ENCODE measurements at regions not wholly inside any gene's neighbourhood (a gene's known extent, or its start where the extent isn't known, plus 50 kb on each side); places are given as distances from the start of the nearest gene placed in this dataset.
"Not testable (repeated sequence)": the region's sequence is repeated elsewhere in the genome, so short reads cannot be mapped to it uniquely, and the experiment has no call there.

- H3K36me3 ChIP-seq, result no peaks in the 10 kb centered on the region
- no peak for DNase-seq
- H3K27ac ChIP-seq, result no peak overlapping the region
- H3K9me3 ChIP-seq (ENCODE audit: severe bottlenecking), result no peaks in the 10 kb centered on the region
- no peak overlapping the region for H3K4me3 ChIP-seq (ENCODE audit: low read depth, low read length)
- TF ChIP-seq, protein P1, sequence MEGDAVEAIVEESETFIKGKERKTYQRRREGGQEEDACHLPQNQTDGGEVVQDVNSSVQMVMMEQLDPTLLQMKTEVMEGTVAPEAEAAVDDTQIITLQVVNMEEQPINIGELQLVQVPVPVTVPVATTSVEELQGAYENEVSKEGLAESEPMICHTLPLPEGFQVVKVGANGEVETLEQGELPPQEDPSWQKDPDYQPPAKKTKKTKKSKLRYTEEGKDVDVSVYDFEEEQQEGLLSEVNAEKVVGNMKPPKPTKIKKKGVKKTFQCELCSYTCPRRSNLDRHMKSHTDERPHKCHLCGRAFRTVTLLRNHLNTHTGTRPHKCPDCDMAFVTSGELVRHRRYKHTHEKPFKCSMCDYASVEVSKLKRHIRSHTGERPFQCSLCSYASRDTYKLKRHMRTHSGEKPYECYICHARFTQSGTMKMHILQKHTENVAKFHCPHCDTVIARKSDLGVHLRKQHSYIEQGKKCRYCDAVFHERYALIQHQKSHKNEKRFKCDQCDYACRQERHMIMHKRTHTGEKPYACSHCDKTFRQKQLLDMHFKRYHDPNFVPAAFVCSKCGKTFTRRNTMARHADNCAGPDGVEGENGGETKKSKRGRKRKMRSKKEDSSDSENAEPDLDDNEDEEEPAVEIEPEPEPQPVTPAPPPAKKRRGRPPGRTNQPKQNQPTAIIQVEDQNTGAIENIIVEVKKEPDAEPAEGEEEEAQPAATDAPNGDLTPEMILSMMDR (IDR thresholded peaks at IDR 0.05; ENCODE audit: low read depth, low read length), result no peak
- H3K27me3 ChIP-seq (ENCODE audit: insufficient read depth, low read depth, severe bottlenecking), result no peaks in the 10 kb centered on the region
Observed at GRCh38 chr14:48274826-48275225, 599.4 kb upstream of the MDGA2 start.

GRCh38 chr14:48267926-48268325, 592.5 kb upstream of the MDGA2 start:
- H3K27ac ChIP-seq; H3K4me3 ChIP-seq (ENCODE audit: low read depth, low read length); H3K27me3 ChIP-seq (ENCODE audit: insufficient read depth, low read depth, severe bottlenecking); DNase-seq; H3K9me3 ChIP-seq (ENCODE audit: severe bottlenecking); H3K36me3 ChIP-seq: not testable (repeated sequence)

DNA sequence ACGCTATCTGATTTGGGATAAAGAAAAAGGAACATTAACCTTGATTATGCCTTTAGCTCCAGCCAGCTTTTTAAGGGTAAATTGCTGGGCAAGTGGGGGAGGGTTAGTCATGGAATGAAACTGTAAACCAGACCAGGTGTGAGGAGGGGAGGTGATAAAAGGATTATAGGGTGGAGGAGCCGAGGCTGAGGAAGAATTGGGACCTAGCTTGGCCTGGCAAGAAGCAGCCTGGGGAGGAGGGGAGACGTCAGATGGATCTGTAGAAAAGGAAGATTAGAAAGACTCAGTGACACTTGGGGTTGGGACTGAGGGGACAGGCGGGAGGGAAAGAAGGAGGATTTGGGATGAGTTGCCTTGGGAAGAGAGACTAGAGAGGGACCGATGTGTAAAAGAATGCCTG, 590.8 kb upstream of the MDGA2 start:
- H3K27me3 ChIP-seq (ENCODE audit: insufficient read depth, low read depth, severe bottlenecking); H3K4me3 ChIP-seq (ENCODE audit: low read depth, low read length); H3K36me3 ChIP-seq; H3K27ac ChIP-seq; H3K9me3 ChIP-seq (ENCODE audit: severe bottlenecking): not testable (repeated sequence)
- DNase-seq, result peak; percentile 50

DNA sequence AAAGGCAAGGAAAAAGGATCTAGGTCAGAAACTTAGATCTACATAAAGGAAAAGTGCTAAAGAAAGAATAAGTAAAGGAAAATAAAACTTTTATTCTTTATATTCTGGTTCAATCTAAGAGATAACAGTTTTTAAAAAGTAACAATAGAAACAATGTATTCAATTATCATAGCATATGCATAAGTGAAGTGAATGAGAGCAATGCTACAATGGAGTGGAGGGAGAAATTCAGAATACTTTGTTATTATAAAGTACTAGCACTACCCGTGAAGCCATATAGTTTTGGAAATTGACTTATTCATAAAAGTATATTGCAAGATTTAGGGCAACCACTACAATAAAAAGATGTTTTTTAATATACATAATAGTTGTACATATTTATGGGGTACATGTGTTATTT, 586.0 kb upstream of the MDGA2 start:
- Histone ChIP-seq H3K36me3 (no peaks in the 10 kb centered on the region), H3K4me3 (ENCODE audit: low read depth, low read length) (no peak overlapping the region), H3K9me3 (ENCODE audit: severe bottlenecking) (no peaks in the 10 kb centered on the region), H3K27me3 (ENCODE audit: insufficient read depth, low read depth, severe bottlenecking) (no peaks in the 10 kb centered on the region), H3K27ac (no peak overlapping the region)
- TF ChIP-seq, protein P1 (IDR thresholded peaks at IDR 0.05; ENCODE audit: low read depth, low read length), result no peak
- no peak for DNase-seq

- H3K36me3 ChIP-seq; DNase-seq; H3K4me3 ChIP-seq (ENCODE audit: low read depth, low read length); H3K9me3 ChIP-seq (ENCODE audit: severe bottlenecking); H3K27ac ChIP-seq; H3K27me3 ChIP-seq (ENCODE audit: insufficient read depth, low read depth, severe bottlenecking): not testable (repeated sequence)
Observed at GRCh38 chr14:48260394-48261295, 585.2 kb upstream of the MDGA2 start.

GRCh38 chr14:48259876-48260275, 584.5 kb upstream of the MDGA2 start:
- not testable (repeated sequence) for H3K9me3 ChIP-seq (ENCODE audit: severe bottlenecking); H3K27ac ChIP-seq; DNase-seq; H3K27me3 ChIP-seq (ENCODE audit: insufficient read depth, low read depth, severe bottlenecking); H3K4me3 ChIP-seq (ENCODE audit: low read depth, low read length); H3K36me3 ChIP-seq

GRCh38 chr14:48259232-48259631, 583.8 kb upstream of the MDGA2 start:
- not testable (repeated sequence) for H3K27me3 ChIP-seq (ENCODE audit: insufficient read depth, low read depth, severe bottlenecking); DNase-seq; H3K36me3 ChIP-seq; H3K27ac ChIP-seq; H3K4me3 ChIP-seq (ENCODE audit: low read depth, low read length); H3K9me3 ChIP-seq (ENCODE audit: severe bottlenecking)

DNA sequence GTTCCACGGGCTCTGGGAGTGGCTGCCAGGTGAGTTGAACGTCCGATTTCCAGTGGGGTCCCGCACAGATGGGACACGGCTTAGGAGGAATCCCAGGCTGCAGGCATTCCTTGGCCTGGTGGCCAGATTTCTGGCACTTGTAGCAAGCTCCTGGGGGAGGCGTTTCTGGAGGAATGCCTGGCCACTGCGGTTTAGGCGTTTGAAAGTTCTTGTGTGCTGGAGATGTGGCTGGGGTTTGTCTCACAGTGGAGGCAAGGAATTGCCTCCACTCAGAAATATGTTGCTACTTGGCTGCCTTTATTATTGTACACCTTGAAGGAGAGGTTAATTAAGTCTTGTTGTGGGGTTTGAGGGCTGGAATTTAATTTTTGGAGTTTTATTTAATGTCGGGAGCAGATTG, 583.3 kb upstream of the MDGA2 start:
- not testable (repeated sequence) for H3K4me3 ChIP-seq (ENCODE audit: low read depth, low read length); DNase-seq; H3K27ac ChIP-seq; H3K9me3 ChIP-seq (ENCODE audit: severe bottlenecking); H3K36me3 ChIP-seq; H3K27me3 ChIP-seq (ENCODE audit: insufficient read depth, low read depth, severe bottlenecking)

- no peak overlapping the region for H3K4me3 ChIP-seq (ENCODE audit: low read depth, low read length)
- TF ChIP-seq, protein P1 (IDR thresholded peaks at IDR 0.05; ENCODE audit: low read depth, low read length), result no peak
- H3K36me3 ChIP-seq, result no peaks in the 10 kb centered on the region
- H3K27me3 ChIP-seq (ENCODE audit: insufficient read depth, low read depth, severe bottlenecking), result no peaks in the 10 kb centered on the region
- H3K9me3 ChIP-seq (ENCODE audit: severe bottlenecking), result no peaks in the 10 kb centered on the region
- H3K27ac ChIP-seq, result no peak overlapping the region
- no peak for DNase-seq
Observed at GRCh38 chr14:48253020-48253419, 577.6 kb upstream of the MDGA2 start.
